ENCODE measurements at regions not wholly inside any gene's neighbourhood (a gene's known extent, or its start where the extent isn't known, plus 50 kb on each side); places are given as distances from the start of the nearest gene placed in this dataset.
"Not testable (repeated sequence)": the region's sequence is repeated elsewhere in the genome, so short reads cannot be mapped to it uniquely, and the experiment has no call there.

DNA sequence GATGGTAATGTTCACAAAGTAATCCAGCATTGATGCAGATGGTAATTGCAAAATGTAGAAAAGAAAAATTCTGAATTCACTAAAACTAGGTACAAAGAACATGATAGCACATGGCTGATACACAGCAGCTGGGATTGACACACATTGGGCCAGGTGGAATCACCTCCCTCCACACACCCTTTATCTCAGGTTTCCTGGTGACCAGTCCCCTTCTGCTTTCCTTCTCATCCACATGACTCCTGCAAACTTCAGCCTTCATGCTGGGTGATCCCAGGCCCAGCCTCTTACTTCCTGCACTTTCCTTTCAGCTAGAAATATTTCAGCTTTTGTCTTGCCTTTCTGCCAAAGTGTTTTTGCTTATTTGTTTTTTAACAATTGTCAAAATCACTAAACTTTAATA, 246.9 kb downstream of the LNPK start:
- DNase-seq, result no peak

DNA sequence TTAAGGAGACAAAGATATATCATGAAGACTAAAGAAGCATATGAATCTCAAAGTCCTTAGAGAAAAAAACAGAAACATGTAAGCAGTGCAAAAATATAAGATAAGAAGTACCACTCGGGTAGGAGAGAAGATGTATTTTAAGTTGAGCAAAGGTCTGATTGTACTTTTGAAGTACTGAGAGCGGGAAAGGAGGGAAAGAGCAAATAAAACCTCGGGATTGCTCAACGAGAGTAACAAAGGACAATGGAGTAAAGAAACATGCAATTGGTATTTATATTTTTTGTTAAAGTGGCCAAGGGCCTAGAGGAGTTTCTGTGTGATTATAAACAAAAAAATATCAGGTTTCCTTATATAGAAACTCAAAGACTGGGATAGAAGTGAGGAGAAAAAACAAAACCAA, 251.9 kb downstream of the LNPK start:
- no peak for DNase-seq

DNA sequence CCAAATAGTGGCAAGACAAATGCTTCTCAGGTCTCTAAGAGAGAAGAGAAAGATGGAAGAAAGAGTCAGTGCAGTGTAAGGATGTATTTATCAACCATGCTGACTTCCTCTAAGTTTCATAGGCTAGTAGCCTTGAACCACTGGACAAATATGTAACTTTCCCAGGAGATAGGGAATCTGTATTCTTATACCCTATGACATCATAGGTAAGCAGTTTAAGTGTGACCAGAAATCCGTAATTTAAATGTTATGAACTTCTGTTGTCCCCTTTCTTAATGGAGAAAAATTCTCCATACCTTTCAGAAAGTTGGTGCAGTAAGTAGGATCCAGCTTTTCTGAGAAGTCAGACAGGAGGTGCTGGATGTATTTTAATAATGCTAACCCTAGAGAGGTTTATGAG, 256.2 kb downstream of the LNPK start:
- DNase-seq, result no peak

DNA sequence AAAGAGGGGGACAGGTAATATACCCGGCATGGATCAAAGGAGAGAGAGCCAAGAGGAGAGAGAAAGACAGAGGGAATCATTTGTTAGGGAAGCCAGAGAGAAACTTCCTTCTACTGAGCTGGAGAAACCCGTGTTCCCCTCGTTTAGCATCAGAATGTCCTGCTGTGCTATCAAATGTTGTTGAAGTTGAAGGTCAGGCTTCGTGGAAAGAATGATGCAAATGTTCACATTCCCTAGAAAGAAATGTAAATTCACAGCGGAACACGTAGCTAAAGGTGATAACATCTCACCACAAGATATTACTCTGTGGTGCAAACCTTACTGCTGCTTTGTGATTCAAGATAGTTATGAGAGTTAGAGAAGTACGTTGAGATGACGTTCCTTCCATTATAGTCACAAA, 258.1 kb downstream of the LNPK start:
- no peak for DNase-seq

DNA sequence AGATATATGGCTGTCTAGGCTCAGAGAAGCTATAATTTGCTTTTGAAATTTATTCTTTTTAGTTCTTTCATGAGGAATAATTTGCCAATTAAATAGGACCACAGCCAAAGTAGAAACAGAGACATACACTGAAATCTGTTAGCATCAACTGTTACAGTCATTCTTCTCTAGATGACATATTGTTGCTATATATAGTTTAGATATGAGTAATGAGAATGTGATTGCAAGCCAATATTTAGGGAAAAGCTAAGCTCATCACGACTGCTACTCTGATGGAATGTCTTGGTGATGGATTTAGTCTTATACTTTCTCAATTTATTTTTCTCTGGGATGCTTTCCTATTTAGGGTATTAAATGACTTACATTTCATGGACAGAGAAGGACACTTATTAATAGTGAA, 259.1 kb downstream of the LNPK start:
- DNase-seq, result no peak

DNA sequence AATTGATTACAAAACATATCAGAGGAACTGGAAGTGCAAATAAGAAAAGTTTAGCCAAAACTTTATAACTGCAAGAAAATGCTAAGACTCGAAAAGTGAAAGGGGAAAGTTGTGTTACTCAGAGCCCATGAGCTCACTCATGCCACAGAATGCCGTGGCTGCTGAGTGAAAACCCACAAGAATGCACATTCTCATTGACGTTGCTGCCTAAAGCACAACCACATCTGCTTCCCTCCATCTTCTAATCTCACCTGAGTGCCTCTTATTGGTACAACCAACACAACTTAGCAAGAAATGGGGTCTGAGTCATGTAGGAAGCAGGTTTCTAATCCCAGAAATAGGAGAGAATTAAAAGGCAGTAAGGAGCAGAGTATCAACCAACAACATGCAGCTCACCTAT, 259.7 kb downstream of the LNPK start:
- no peak for DNase-seq

DNA sequence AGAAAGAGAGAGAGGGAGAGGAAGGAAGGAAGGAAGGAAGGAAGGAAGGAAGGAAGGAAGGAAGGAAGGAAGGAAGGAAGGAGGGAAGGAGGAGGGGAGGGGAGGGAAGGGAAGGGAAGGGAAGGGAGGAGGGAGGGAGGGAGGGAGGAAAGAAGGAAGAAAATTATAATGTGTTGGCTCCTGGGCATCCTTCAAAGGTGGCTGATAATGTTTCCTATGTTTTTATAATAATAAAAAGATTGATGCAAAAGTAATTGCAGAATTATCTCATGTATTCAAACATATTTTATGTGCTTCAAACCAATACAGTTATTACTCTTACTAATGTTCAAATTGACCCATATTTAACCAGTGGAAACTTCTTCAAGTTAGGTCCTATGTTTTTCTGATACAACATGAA, 260.9 kb downstream of the LNPK start:
- DNase-seq, result no peak

DNA sequence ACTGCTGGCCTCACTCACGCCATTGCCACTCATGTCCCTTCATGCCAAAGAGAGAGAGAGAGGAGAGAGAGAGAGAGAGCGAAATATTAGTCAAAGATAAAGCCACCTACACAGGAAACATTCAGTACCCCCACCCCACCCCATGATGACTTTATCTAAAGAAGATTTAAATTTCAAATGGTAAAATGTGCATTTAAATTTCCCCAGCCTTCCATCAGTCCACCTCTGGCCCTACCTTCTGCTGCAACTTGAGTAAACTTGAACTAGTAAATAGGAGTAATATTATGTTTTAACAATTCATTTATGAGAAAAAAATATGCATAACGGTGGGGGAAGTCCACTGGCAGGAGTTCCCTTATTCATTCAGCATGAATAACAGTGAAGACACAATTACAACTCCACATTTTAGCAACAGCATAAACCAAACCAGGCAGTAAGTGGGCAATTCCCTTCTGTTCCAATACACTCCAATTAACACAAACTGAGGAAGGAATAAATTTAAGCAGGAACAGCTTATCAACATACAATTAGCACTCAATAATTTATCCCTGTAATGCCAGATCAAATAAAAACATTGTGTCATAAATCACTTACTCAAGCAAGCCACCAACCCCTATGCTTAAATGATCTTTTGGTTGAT, 264.2 kb downstream of the LNPK start:
- no peak for DNase-seq

DNA sequence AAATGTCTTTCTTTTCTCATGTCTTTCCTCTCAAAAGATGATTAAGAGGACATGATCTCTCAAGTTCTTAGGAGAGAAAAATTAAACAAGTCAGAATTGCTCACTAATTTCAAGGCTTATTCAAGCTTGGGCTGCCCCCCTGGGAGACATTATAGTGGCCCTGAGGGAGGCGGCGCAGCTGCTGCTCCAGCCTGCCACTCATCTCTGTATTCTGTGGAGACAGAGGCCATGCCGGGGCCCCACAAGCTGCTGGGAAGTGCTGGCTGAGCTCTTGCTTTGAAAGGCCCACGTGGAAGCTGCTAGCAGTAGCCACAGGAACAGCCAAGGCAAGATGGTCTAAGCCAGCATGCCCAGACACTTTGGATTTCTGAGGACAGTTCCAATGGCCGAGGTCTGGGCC, 267.4 kb downstream of the LNPK start:
- DNase-seq, result no peak

DNA sequence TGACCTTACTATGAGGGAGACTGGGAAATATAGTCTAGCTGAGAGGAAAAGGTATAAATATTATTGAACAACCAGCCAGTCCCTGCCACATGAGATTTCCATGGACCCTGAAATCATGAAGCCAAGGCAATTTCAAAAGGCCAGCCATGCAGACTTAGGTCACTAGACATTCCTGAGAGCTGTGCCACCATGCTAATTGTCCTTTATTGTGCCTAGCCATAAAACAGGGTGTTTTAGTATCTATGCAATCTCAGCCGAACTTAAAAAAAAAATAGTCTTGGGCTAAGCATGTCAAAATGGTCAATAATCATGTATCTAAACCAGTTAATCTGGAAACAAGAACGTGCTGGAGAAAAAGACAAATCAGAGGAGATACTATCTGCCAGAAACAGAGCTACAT, 269.5 kb downstream of the LNPK start:
- DNase-seq, result no peak

DNA sequence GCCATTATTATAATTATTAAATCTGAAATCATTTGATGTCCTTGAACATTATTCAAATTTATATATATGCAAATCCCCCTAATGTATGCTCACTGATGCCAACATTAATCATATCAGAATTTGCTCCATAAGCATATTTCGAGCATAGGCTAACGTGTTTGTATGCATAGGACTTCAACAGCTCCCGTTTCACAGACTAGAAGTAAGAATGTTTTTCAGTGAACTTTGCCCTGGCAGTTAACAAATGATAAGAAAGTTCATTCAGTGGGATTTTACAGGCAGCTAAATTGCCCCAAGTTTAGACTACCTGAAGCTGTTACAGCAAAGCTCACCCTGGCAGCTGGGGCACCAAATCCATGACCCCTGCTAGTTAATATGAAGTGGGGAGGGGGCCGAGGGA, 272.0 kb downstream of the LNPK start:
- no peak for DNase-seq

DNA sequence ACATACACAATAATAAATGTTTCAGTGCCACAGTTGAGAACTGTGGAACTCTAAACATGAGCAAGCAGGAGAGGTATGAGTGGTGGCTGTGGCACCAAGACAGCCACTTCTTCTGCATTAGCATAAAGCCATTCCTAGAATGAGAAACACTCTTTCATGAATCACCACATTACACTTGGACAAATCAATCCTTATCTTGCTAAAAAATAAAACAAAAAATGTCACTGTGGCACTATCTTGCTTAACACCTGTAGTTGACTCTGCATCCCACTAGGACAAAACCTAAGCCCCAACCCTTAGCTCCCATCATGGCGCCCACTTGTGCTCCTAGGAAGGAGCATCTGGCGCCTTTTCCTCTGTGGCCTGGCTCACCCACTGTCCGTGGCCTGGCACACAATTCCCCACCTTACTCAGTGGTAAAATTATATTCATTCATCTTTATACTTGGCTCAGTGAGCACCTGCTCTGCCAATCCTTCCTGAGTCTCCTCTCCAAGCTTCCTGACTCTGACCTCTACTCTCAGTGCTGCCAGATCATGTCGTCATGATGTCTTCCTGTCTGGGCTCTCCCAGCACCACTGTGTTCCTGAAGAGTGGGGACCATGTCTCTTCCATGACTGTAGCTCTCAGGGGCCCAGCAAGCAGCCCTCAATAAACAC, 272.9 kb downstream of the LNPK start:
- no peak for DNase-seq

DNA sequence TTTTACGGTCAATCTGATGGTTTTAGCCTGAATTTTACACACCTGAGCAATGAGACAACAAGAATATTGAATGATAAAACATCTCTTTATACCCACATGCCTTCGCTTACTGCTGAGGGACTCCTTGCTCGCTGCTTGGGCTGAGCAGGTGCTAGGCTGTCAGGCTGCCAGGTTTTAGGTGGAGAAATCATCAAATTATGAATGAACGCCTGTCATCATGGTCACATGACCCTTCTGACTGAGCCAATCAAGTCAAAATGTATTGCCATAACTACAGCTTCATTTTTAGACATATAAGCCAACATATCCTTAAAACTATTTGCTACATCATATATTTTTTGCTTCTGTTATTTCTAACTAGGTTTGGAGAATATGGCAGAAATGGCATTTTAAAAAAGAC, 274.0 kb downstream of the LNPK start:
- no peak for DNase-seq

DNA sequence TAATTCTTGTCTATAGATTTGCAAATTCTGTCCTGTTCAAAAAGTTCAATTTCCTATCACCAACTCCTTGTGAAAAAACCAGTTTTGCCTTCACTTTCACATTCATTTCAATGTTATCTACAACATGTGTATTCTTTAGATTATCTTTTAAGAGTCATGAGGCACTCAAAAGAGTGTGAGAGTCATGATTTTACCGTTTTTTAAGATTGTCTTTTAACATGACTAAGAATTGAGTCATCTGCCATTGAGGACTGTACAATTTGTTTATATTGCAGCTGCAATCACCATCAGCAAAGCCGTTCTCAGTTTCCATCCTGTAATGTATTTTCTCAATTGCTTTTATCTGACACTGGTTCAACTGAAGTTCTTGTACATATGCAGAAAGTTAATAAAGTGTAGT, 275.8 kb downstream of the LNPK start:
- DNase-seq, result no peak

DNA sequence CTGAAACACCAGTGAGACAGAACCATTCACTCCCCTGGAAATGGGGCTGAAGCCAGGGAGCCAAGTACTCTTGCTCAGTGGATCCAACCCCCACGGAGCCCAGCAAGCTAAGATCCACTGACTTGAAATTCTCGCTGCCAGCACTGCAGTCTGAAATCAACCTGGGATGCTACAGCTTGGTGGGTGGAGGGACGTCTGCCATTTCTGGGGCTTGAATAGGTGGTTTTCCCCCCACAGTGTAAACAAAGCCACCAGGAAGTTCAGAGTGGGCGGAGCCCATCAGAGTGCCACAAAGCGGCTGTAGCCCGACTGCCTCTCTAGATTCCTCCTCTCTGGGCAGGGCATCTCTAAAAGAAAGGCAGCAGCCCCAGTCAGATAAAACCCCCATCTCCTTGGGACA, 292.8 kb downstream of the LNPK start:
- no peak for DNase-seq

DNA sequence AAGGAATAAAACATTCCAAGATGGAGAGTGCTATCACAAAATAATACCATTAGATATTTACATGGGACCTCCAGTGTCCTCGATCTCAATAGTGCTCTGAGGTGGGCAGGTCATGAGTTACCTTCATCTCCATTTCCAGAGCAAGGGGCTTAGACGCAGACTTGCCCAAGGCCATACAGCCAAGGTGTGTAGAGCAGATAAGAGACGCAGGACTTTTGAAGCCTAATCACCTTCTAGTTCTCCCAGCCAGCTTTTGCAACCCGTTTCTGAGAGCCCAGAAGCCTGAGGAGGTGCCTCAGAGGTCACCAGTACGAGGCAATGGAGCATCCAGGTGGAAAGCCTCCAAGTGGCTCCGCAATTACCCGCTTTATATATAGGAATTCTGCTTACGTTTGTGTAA, 294.7 kb downstream of the LNPK start:
- DNase-seq, result no peak

DNA sequence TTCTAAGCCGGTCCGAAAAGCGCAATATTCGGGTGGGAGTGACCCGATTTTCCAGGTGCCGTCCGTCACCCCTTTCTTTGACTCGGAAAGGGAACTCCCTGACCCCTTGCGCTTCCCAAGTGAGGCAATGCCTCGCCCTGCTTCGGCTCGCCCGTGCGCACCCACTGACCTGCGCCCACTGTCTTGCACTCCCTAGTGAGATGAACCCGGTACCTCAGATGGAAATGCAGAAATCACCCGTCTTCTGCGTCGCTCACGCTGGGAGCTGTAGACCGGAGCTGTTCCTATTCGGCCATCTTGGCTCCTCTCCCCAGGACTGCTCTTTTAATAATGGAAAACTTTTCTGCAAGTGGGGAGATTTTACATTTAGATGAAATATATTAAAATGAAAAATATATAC, 297.5 kb downstream of the LNPK start:
- DNase-seq, result not testable (repeated sequence)

DNA sequence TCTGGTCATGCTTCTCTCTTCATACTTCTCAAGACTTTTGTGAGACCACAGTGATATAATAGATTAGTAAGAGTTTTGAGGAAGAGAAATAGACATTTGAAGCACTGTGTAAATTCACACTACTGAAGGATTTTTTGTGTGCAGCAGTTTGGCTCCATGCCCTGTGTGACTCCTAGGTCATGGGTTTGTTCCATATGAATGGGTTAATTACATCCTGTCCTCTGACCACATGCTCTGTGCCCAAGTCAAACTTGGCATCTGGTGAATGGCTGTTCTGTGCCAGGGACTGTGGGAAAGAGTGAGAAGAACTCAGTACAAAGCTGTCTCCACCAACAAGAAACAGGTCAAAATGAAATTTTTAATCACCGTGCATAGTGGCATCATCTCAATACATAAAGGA, 304.0 kb downstream of the LNPK start:
- no peak for DNase-seq

DNA sequence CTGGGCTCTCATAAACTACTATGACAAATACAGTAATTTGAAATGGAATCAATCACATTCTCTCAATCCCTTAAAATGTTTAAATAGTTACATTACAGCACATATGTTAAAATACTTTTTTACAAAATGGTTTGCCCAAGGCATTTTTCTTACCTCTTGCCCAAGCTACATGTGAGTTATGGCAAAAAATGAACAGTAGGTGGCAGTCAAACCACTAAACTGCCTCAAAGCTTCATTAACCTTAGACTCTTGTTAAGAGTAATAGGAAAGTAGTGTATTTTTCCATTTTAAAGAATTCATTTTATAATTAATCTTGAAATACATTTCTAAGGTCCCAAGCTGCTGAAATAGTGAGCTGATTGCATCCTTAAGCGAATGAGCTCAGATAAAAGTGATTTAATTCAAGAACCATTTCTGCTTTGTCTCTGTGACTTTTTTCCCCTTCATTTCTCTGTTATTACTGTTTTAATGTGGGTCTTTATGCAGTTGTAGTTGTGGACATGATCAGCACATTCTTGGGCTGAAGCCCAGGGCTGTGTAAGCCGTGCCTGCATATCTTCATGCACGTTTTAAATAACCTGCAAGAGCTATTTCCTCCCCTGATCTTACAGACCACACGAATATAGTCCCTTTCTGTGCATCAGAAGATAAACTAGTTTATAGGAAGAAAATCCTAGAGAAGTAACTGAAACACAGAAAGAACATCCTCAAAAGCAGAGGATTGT, 311.8 kb downstream of the LNPK start:
- peak; percentile 58 to 71 (median 60) for DNase-seq

DNA sequence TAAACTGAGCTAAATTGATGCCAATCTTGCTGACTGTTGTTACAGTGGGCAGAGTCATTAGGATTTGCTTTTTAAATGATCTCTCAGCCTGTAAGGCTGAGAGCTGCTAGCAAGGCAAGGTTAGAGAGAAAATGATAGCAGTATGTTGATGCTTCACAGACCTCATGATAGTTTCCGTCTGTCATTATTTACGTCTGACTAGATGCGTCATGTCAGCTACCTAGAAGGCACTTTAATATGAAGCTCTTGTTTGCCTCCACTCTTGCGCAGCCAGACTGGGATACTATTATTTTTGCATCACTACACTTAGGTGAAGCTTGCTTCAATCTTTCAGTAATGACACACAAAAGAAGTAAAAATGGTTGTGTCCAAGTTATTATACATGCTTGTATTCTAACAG, 313.8 kb downstream of the LNPK start:
- DNase-seq, result no peak

DNA sequence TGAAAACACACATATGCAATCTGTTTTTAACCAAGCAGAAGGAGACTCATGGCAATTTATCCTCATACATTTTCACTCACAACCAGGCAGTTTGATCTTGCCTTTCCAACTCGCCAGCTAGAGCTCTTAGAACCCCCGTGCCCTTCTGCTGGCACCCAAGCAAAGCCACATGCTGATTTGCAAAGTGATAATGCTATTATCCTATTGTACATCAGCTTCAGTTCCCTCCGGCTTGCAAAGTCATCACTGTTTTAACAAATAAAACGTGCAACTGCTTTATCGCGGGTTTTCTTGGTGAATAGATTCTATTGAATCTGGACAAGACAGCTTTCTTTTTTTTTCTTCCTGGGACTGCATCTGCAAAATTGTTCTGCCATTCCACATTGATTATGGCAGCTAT, 314.6 kb downstream of the LNPK start:
- DNase-seq, result no peak

DNA sequence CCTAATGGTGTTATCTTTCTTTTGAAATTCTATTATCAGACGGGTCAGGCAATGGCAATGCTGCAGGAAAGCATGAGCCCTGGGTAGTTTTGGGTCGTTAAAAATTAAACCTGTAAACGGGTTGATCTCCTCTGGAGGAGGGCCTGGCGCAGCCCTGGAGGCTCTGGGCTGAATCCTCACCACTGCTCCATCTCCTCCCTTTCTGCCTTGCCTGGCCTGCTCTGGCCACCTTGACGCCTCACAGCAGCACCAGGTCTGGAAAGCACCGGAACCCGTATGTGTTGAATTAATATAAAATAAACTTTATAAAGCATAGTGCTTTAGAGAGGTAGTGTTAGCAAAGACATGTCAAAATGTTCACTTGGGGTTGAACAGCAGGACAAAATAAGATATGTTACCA, 316.1 kb downstream of the LNPK start:
- no peak for DNase-seq

DNA sequence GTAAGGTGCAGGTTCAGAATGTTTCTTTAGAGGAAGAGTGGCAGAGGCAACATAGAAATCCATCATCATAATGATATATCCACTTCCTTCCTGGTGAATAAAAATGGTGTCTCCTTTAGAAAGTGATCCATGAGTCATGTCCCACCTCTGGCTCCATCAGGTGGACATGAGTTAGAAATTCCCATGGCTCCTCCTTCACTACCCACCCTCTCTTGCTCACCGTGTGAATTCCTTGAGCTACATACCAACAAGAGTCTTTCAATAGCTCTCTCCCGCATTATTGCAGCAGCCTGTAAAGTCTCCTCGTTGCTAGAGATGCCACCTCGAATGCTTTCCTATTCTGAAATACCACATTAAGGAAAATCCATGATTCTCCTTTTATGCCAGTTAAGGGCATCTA, 317.6 kb downstream of the LNPK start:
- DNase-seq, result no peak

DNA sequence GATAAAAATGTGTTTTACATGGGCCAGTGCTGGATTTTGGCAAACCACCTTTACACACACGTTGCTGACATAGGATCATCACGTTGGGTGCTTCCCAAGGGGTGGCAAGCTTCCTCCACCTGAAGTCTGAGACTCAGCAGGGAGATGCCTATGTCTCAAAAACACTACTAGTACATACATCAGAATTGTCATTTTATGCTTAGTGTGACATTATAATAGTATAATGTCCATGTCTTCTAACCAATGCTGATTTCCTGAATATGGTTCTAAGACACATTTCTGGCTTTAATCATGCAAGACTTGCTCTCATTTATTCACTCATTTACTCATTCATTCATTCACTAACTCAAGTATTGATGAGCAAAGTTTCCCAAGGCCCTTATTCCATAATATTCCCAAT, 322.3 kb downstream of the LNPK start:
- DNase-seq, result no peak

DNA sequence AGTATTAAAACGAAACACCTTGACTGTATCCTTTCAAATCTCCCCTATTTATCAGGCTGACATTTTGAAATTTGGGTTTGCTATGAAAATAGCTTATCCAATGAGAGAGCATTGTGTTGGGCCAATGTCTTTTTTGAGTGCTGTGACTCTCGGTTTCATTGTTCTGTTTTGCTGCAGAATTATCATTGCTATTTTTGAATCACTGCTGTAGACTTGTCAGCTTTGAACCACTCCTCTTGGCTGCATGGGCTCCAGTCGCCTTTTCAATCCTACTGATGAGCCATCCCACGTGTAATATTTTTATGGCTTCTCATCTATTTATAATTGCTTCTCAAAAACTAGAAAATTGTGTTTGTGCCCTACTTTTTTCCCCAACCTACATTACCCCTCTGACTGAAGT, 322.8 kb downstream of the LNPK start:
- no peak for DNase-seq

Measured in suppressor macrophage treated with lipopolysaccharide for 1 hour (primary cell).